Panc1 (cell line): ENCODE measurements at regions not wholly inside any gene's neighbourhood (a gene's known extent, or its start where the extent isn't known, plus 50 kb on each side); places are given as distances from the start of the nearest gene placed in this dataset.

Experiments used
- ATAC-seq: fragments of 200-7000 bp; cut with Tn5 transposase; 2 replicates; pipeline ENCODE4 v1.9.1; 2020; ENCODE audit warnings: mild to moderate bottlenecking, moderate library complexity
- BruUV-seq: library from RNA; stranded (reverse); fragments of 400-500 nt; replicated peaks from 2 replicates; lab custom pipeline; 2021; lab: Mats Ljungman, UMichigan
- CTCF ChIA-PET: fragments of 300-600 bp; sonication (Branson Sonifier 250); formaldehyde crosslinking; loops from one replicate; lab custom pipeline; 2022; ENCODE audit warnings: antibody characterized with exemption; lab: Charles Lee
- POLR2A ChIA-PET: fragments of 300-600 bp; sonication (Branson Sonifier 250); formaldehyde crosslinking; loops from one replicate; lab custom pipeline; 2022; ENCODE audit warnings: antibody characterized with exemption; lab: Charles Lee
- DNase-seq: peaks from one replicate; pipeline ENCODE4 v3.0.0-alpha.2; 2010; ENCODE audit warnings: low read depth, low spot score
- H3K27ac ChIP-seq: 2 replicates; pipeline ENCODE4 v1.5.1; 2011; ENCODE audit warnings: mild to moderate bottlenecking, low read length, inconsistent platforms
- H3K27me3 ChIP-seq: fragments of 200-500 bp; sonication (Bioruptor generic); 2 replicates; pipeline ENCODE4 v1.6.0; 2014; ENCODE audit warnings: low read length, inconsistent platforms; ENCODE audit not compliant: control insufficient read depth, insufficient read depth
- H3K36me3 ChIP-seq: fragments of 200-500 bp; sonication (Bioruptor generic); 2 replicates; pipeline ENCODE4 v1.5.1; 2014; ENCODE audit warnings: inconsistent platforms, mild to moderate bottlenecking, low read length, moderate library complexity; ENCODE audit not compliant: control insufficient read depth, insufficient read depth
- H3K4me1 ChIP-seq: 2 replicates; pipeline ENCODE4 v1.5.1; 2011; ENCODE audit warnings: inconsistent platforms, mild to moderate bottlenecking, low read length, moderate library complexity; ENCODE audit not compliant: control insufficient read depth, insufficient read depth
- H3K4me3 ChIP-seq, 2 experiments: 2 replicates each; pipeline ENCODE4 v1.5.1; 2011 to 2012; ENCODE audit warnings: low read depth in 2 of 2, low read length in 2 of 2, mild to moderate bottlenecking in 2 of 2, inconsistent platforms in 1 of 2, moderate library complexity in 1 of 2
- H3K9me3 ChIP-seq: fragments of 200-500 bp; sonication (Bioruptor generic); 2 replicates; pipeline ENCODE4 v1.5.1; 2014; ENCODE audit warnings: low read depth, mild to moderate bottlenecking, inconsistent platforms, low read length, moderate library complexity; ENCODE audit not compliant: control insufficient read depth, insufficient read depth
- POLR2AphosphoS5 ChIP-seq: IDR thresholded peaks from 2 replicates; pipeline ENCODE4 v1.6.1; 2012; ENCODE audit warnings: mild to moderate bottlenecking, low read depth, low read length, moderate library complexity
- SIN3A ChIP-seq: IDR thresholded peaks from 2 replicates; pipeline ENCODE4 v1.6.1; 2012; ENCODE audit warnings: low read depth, mild to moderate bottlenecking, low read length, moderate library complexity, borderline replicate concordance; ENCODE audit not compliant: insufficient read depth
- TCF7L2 ChIP-seq: IDR thresholded peaks from 2 replicates; pipeline ENCODE4 v1.6.1; 2011; ENCODE audit warnings: mild to moderate bottlenecking, low read depth, low read length, inconsistent platforms
- in situ Hi-C: cut with HindIII; loops from 2 replicates; pipeline ENCODE4 v1.10.0; 2016; ENCODE audit warnings: low sequenced_read_pairs, low pct_unique_long_range_greater_than_20kb
- intact Hi-C: fragments of 100-400 bp; cut with micrococcal nuclease; formaldehyde crosslinking; loops from one replicate; pipeline ENCODE4 v1.10.0; 2022; ENCODE audit not compliant: unreplicated experiment
- TF ChIP-seq, protein P1 (sequence below): fragments of 450-650 bp; IDR thresholded peaks from 2 replicates; pipeline ENCODE4 v1.5.1; 2017; ENCODE audit warnings: mild to moderate bottlenecking
- TF ChIP-seq, protein P2 (sequence below), 2 experiments: IDR thresholded peaks; 2 replicates each; pipeline ENCODE4 v1.6.1; 2011 to 2012; ENCODE audit warnings: low read depth in 2 of 2, control low read depth in 1 of 2, low read length in 1 of 2, mild to moderate bottlenecking in 1 of 2, moderate library complexity in 1 of 2; ENCODE audit not compliant: insufficient read depth in 1 of 2

DNA sequence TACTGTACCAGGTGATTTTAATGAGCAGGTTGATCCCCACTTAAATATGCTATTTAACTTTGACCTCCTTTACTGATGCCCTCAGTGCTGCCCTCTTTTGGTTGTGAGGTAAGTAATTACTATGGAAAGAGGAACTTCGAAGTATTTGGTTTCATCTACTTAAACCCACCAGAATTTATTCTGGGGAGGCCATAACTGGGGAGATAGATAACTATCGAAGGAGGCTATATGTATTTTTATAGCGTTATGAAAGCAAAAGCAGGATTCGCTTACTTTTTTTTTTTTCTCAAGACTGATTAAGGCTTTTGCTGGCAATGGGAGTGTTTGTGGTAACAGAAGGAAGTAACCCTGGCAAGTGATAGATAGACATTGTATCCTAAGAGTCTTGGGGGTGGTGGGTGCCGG, 168.9 kb upstream of the CENPW start:
- Histone ChIP-seq H3K4me1 (no peaks in the 10 kb centered on the region), H3K4me3 (no peak overlapping the region), H3K27me3 (no peaks in the 10 kb centered on the region), H3K9me3 (no peaks in the 10 kb centered on the region), H3K36me3 (no peaks in the 10 kb centered on the region), H3K27ac (no peak overlapping the region)
- no TSS peak for BruUV-seq
- in situ Hi-C loops (no loop called here), intact Hi-C loops (no loop called here)
- ChIA-PET POLR2A (no interaction called here), CTCF (no interaction called here)
- ATAC-seq (no peak), DNase-seq (no peak)
- no peak for TF ChIP-seq TCF7L2
- TF ChIP-seq, protein P1, sequence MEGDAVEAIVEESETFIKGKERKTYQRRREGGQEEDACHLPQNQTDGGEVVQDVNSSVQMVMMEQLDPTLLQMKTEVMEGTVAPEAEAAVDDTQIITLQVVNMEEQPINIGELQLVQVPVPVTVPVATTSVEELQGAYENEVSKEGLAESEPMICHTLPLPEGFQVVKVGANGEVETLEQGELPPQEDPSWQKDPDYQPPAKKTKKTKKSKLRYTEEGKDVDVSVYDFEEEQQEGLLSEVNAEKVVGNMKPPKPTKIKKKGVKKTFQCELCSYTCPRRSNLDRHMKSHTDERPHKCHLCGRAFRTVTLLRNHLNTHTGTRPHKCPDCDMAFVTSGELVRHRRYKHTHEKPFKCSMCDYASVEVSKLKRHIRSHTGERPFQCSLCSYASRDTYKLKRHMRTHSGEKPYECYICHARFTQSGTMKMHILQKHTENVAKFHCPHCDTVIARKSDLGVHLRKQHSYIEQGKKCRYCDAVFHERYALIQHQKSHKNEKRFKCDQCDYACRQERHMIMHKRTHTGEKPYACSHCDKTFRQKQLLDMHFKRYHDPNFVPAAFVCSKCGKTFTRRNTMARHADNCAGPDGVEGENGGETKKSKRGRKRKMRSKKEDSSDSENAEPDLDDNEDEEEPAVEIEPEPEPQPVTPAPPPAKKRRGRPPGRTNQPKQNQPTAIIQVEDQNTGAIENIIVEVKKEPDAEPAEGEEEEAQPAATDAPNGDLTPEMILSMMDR, result peak; percentile 68; the same call in 1 of the 2 replicates

DNA sequence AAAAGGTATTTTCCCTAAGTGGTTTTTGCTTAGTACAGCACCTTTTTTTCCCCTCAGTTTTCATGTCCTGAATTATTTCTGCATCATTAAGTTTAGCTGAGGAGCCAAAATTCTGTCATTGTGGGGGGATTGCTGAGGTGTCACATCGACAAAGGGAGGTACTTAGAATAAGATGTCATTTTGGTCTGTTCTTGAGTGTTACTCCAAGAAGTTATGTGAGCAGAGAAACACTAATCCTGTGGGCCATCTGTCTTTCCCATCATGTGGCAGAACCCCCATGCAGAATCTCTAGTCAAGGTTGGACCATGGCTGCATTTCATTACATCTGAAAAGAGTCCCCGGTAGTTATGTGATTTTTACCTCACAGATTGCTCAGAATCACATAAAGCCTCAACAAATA, 167.8 kb upstream of the CENPW start:
- Histone ChIP-seq H3K9me3 (no peaks in the 10 kb centered on the region), H3K4me3 (no peak overlapping the region), H3K4me1 (no peaks in the 10 kb centered on the region), H3K27me3 (no peaks in the 10 kb centered on the region), H3K36me3 (no peaks in the 10 kb centered on the region), H3K27ac (no peak overlapping the region)
- in situ Hi-C loops (no loop called here), intact Hi-C loops (no loop called here)
- DNase-seq (no peak), ATAC-seq (no peak)
- ChIA-PET CTCF (interaction anchor here (0.6 kb wide), 1 partner anchor 116 kb away, joined by 3 read pairs; no protein-coding TSS in a partner anchor), POLR2A (no interaction called here)
- TF ChIP-seq POLR2AphosphoS5 (no peak), TCF7L2 (no peak)
- BruUV-seq, result no TSS peak

DNA sequence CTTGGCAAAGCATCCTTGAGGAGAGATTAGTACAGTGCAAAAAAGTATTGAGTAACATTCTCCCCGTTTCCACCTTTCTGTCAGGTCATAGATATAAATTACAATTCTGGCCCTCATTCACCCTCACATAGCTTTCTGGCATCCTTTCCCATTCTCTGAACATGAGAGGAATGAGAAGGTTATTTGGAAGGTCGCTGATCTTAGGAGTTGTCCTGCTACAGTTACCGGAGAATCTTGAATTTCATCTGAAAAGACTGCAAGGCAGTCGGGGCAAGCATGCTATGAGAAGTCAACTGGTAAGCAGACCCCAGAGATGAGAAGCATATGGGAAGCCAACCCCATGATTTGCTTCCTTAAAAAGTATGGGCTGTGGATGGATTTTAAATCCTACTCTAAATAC, 166.7 kb upstream of the CENPW start:
- in situ Hi-C loops, result no loop called here
- intact Hi-C loops, result no loop called here
- ChIA-PET CTCF (no interaction called here), POLR2A (no interaction called here)
- H3K4me3 ChIP-seq, result no peak overlapping the region
- DNase-seq, result no peak
- H3K27me3 ChIP-seq, result no peaks in the 10 kb centered on the region
- H3K9me3 ChIP-seq, result no peaks in the 10 kb centered on the region
- TF ChIP-seq, protein P1, result no peak
- H3K4me1 ChIP-seq, result no peaks in the 10 kb centered on the region
- H3K36me3 ChIP-seq, result no peaks in the 10 kb centered on the region
- BruUV-seq, result no TSS peak
- H3K27ac ChIP-seq, result no peak overlapping the region
- ATAC-seq, result no peak

DNA sequence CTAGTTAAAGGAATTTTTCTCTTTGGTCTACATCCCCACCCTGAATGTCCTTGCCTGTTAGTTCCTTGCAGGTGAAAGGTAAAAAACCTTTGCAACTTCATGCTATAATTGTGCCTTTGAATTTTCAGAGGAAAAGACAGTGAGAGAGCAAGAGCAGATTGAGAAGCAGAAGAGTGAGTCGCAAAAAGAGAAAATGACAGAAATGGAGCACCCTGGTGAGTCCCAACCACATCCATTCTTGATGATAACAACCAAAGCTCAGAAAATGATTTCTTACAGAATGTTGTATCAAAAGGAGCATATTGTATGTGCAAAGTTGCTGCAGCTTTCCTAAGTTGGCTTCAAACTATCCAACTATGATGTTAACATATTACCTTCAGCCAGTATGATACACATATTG, 165.2 kb upstream of the CENPW start:
- ATAC-seq (no peak), DNase-seq (no peak)
- Histone ChIP-seq H3K27ac (no peak overlapping the region), H3K27me3 (no peaks in the 10 kb centered on the region), H3K4me1 (no peaks in the 10 kb centered on the region), H3K9me3 (no peaks in the 10 kb centered on the region), H3K36me3 (no peaks in the 10 kb centered on the region), H3K4me3 (no peak overlapping the region)
- in situ Hi-C loops (no loop called here), intact Hi-C loops (no loop called here)
- POLR2A ChIA-PET, result no interaction called here
- no peak for TF ChIP-seq POLR2AphosphoS5
- no peak for TF ChIP-seq SIN3A
- TF ChIP-seq, protein P1, result no peak
- TF ChIP-seq TCF7L2, result no peak
- TF ChIP-seq, protein P2, sequence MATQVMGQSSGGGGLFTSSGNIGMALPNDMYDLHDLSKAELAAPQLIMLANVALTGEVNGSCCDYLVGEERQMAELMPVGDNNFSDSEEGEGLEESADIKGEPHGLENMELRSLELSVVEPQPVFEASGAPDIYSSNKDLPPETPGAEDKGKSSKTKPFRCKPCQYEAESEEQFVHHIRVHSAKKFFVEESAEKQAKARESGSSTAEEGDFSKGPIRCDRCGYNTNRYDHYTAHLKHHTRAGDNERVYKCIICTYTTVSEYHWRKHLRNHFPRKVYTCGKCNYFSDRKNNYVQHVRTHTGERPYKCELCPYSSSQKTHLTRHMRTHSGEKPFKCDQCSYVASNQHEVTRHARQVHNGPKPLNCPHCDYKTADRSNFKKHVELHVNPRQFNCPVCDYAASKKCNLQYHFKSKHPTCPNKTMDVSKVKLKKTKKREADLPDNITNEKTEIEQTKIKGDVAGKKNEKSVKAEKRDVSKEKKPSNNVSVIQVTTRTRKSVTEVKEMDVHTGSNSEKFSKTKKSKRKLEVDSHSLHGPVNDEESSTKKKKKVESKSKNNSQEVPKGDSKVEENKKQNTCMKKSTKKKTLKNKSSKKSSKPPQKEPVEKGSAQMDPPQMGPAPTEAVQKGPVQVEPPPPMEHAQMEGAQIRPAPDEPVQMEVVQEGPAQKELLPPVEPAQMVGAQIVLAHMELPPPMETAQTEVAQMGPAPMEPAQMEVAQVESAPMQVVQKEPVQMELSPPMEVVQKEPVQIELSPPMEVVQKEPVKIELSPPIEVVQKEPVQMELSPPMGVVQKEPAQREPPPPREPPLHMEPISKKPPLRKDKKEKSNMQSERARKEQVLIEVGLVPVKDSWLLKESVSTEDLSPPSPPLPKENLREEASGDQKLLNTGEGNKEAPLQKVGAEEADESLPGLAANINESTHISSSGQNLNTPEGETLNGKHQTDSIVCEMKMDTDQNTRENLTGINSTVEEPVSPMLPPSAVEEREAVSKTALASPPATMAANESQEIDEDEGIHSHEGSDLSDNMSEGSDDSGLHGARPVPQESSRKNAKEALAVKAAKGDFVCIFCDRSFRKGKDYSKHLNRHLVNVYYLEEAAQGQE (IDR thresholded peaks at IDR 0.05; ENCODE audit: insufficient read depth in 1 of 2, low read depth in 2 of 2, low read length in 1 of 2), result no peak
- no TSS peak for BruUV-seq
- CTCF ChIA-PET, result no interaction called here
